MM.1S (cell line): ENCODE measurements at regions not wholly inside any gene's neighbourhood (a gene's known extent, or its start where the extent isn't known, plus 50 kb on each side); places are given as distances from the start of the nearest gene placed in this dataset.

Source experiments
- DNase-seq: peaks from one replicate; pipeline ENCODE4 v3.0.0-alpha.2; 2015
- H2AFZ ChIP-seq: fragments of 300-600 bp; sonication (generic); 2 replicates; pipeline ENCODE4 v1.6.0; 2016; ENCODE audit warnings: antibody characterized with exemption, low read length
- H3F3A ChIP-seq: fragments of 300-600 bp; sonication (generic); 2 replicates; pipeline ENCODE4 v1.6.1; 2016; ENCODE audit warnings: mild to moderate bottlenecking, antibody characterized with exemption, low read length, moderate library complexity, mixed read lengths; ENCODE audit not compliant: insufficient read depth
- H3K27ac ChIP-seq: fragments of 300-600 bp; sonication (generic); 2 replicates; pipeline ENCODE4 v1.5.1; 2016; ENCODE audit warnings: mild to moderate bottlenecking, low read length
- H3K27me3 ChIP-seq: fragments of 300-600 bp; sonication (generic); replicated peaks from 2 replicates; pipeline ENCODE4 v1.6.0; 2016; ENCODE audit warnings: low read length; ENCODE audit not compliant: insufficient read depth
- H3K36me3 ChIP-seq: fragments of 300-600 bp; sonication (generic); replicated peaks from 2 replicates; pipeline ENCODE4 v1.6.1; 2016; ENCODE audit warnings: mild to moderate bottlenecking, low read length, mixed read lengths; ENCODE audit not compliant: insufficient read depth
- H3K4me1 ChIP-seq: fragments of 300-600 bp; sonication (generic); 2 replicates; pipeline ENCODE4 v1.6.1; 2016; ENCODE audit warnings: low read length, mixed read lengths
- H3K4me2 ChIP-seq: fragments of 300-600 bp; sonication (generic); 2 replicates; pipeline ENCODE4 v1.6.0; 2016; ENCODE audit warnings: low read depth, low read length
- H3K4me3 ChIP-seq: fragments of 300-600 bp; sonication (generic); 2 replicates; pipeline ENCODE4 v1.5.1; 2016; ENCODE audit warnings: low read length, mixed read lengths
- H3K79me2 ChIP-seq: fragments of 300-600 bp; sonication (generic); 2 replicates; pipeline ENCODE4 v1.6.1; 2016; ENCODE audit warnings: mixed run types, low read length, mixed read lengths
- H3K9ac ChIP-seq: fragments of 300-600 bp; sonication (generic); 2 replicates; pipeline ENCODE4 v1.6.1; 2016; ENCODE audit warnings: low read length, mixed read lengths
- H3K9me2 ChIP-seq: fragments of 300-600 bp; sonication (generic); replicated peaks from 2 replicates; pipeline ENCODE4 v1.6.1; 2016; ENCODE audit warnings: mild to moderate bottlenecking, low read length, mixed read lengths; ENCODE audit not compliant: insufficient read depth
- H3K9me3 ChIP-seq: fragments of 300-600 bp; sonication (generic); replicated peaks from 2 replicates; pipeline ENCODE4 v1.6.1; 2016; ENCODE audit warnings: mild to moderate bottlenecking, low read length, mixed read lengths; ENCODE audit not compliant: insufficient read depth
- H4K20me1 ChIP-seq: fragments of 300-600 bp; sonication (generic); 2 replicates; pipeline ENCODE4 v1.6.1; 2016; ENCODE audit warnings: mild to moderate bottlenecking, low read length, moderate library complexity, mixed read lengths; ENCODE audit not compliant: insufficient read depth
- EZH2 ChIP-seq: fragments of 300-600 bp; sonication (generic); optimal IDR thresholded peaks from 2 replicates; pipeline ENCODE3; 2017; ENCODE audit warnings: low read depth, mild to moderate bottlenecking, antibody characterized with exemption, low read length, mixed read lengths
- EZH2phosphoT487 ChIP-seq: fragments of 300-600 bp; sonication (generic); IDR thresholded peaks from 2 replicates; pipeline ENCODE4 v1.6.1; 2018; ENCODE audit warnings: antibody characterized with exemption, low read length
- TF ChIP-seq, protein P1 (sequence below): fragments of 300-600 bp; sonication (generic); IDR thresholded peaks from 2 replicates; pipeline ENCODE4 v1.5.1; 2016; ENCODE audit warnings: antibody characterized with exemption, low read length, mixed read lengths

DNA sequence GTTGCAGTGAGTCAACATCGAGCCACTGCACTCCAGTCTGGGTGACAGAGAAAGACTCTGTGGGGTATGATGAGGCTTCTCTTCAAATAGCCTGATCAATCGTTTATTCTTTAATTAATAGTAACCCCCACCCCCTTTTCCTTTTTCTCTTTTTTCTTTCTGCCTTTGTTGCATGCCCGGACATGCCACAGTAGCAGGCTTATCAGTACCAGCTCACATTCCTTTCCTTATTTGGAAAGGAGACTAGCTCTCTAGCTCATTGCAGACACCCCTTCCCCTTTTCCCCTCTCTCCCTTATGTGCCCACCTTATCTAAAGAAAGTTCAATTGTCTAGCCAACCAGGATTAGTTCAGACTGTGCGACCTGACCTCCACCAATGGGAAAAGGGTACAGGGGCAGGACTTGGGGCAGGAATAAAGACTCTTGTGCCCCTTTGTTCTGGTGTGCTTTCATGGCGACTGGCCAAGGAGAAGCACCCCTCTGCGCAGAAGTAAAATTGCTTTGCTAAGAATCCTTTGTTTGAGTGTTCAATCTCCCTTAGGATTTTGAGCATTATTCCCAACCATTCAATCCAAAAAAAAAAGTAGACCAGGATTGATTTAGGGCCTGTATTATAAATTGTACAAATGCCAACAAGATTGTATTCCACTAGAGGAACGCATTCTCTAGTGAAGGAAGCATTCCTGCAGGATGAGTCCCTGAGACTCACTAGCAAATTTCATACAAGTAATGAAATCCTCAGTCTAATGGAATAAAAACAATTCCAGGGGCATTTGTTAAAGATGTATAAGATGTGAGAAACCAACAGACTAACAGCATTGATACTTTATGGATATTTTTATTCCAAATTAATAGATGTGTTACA is 95.8 kb upstream of the SNRPN start:
- no peak for DNase-seq
- H4K20me1 ChIP-seq: no peaks in the 10 kb centered on the region
- H3K4me1 ChIP-seq: no peaks in the 10 kb centered on the region
- TF ChIP-seq, protein P1, sequence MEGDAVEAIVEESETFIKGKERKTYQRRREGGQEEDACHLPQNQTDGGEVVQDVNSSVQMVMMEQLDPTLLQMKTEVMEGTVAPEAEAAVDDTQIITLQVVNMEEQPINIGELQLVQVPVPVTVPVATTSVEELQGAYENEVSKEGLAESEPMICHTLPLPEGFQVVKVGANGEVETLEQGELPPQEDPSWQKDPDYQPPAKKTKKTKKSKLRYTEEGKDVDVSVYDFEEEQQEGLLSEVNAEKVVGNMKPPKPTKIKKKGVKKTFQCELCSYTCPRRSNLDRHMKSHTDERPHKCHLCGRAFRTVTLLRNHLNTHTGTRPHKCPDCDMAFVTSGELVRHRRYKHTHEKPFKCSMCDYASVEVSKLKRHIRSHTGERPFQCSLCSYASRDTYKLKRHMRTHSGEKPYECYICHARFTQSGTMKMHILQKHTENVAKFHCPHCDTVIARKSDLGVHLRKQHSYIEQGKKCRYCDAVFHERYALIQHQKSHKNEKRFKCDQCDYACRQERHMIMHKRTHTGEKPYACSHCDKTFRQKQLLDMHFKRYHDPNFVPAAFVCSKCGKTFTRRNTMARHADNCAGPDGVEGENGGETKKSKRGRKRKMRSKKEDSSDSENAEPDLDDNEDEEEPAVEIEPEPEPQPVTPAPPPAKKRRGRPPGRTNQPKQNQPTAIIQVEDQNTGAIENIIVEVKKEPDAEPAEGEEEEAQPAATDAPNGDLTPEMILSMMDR: no peak
- TF ChIP-seq EZH2 (no peak), EZH2phosphoT487 (no peak)
- H3K27me3 ChIP-seq: no peaks in the 10 kb centered on the region
- no peak overlapping the region for H3K9ac ChIP-seq
- H3K79me2 ChIP-seq: no peaks in the 10 kb centered on the region
- H2AFZ ChIP-seq: no peak overlapping the region
- no peak overlapping the region for H3K4me3 ChIP-seq
- H3K27ac ChIP-seq: no peak overlapping the region
- H3K9me3 ChIP-seq: no peaks in the 10 kb centered on the region
- H3K9me2 ChIP-seq: no peaks in the 10 kb centered on the region
- no peaks in the 10 kb centered on the region for H3F3A ChIP-seq
- no peak overlapping the region; the same call in 1 of the 2 replicates for H3K4me2 ChIP-seq
- no peaks in the 10 kb centered on the region for H3K36me3 ChIP-seq

DNA sequence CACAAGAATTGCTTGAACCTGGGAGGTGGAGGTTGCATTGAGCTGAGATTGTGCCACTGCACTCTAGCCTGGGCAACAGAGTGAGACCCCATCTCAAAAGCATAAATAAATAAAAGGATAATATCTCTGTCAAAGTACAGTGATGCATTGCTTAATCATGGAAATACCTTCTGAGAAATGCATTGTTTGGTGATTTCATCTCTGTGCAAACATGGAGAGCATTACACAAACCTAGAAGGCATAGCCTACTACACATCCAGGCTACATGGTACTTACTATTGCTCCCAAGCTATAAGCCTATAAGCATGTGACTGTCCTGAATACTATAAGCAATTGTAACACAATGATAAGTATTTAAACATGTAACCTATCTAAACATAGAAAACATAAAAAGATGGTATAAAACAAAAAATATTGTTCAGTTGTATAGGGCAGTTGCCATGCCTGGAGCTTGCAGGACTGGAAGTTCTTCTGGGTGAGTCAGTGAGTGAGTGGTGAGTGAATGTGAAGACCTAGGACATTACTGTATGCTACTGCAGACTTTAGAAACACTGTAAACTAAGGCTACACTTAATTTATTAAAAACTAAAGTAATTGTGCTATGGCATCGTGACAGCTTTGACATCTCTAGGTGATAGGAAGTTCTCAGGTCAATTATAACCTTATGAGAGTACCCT is 93.6 kb upstream of the SNRPN start:
- DNase-seq: no peak
- Histone ChIP-seq H3K27ac (no peak overlapping the region), H3K4me3 (no peak overlapping the region), H3F3A (no peaks in the 10 kb centered on the region), H3K27me3 (no peaks in the 10 kb centered on the region), H3K4me2 (no peak overlapping the region), H3K9ac (no peak overlapping the region), H2AFZ (no peak overlapping the region), H3K79me2 (no peaks in the 10 kb centered on the region), H3K4me1 (no peaks in the 10 kb centered on the region), H3K9me2 (no peaks in the 10 kb centered on the region), H3K9me3 (no peaks in the 10 kb centered on the region), H4K20me1 (no peaks in the 10 kb centered on the region), H3K36me3 (no peaks in the 10 kb centered on the region)
- no peak for TF ChIP-seq EZH2
- no peak for TF ChIP-seq EZH2phosphoT487
- TF ChIP-seq, protein P1: no peak

DNA sequence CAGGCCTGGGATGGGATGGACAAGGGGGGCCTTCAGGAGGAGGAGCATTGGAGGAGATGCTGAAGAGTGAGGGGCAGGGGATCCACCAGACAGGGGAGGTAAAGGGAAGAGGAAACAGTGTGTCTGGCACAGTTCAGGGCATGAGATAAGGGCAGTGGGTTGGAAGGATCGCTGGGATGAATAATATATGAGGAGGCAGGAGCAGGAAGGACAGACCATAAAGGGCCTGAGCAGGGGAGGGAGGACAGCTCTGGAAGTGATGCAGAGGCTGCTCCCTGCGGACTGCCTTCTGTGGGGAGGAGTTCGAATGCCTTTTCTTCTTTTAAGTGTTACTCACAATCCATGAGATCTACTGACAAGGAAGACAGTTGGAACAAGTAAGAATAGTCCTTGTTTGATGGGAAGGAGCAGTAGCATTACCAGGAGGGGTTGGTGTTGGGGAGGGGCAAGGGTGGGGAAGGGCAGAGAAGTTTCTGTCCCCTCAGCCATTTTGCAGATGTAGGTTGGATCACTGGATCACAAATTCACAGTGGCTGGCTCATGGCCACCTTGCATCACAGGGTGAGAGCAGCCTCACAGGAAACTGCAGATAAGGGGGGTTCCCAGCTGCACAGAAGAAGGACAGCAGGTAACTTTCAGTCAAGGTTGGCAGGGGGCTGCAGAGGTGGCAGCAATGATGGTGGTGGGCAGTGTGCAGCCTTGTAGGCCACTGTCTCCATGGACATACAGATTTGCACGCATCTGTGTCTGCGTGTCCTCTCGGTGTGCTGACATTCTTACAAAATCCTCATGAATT is 91.9 kb upstream of the SNRPN start:
- H3K36me3 ChIP-seq: no peaks in the 10 kb centered on the region
- H4K20me1 ChIP-seq: no peaks in the 10 kb centered on the region
- TF ChIP-seq EZH2phosphoT487 (no peak), EZH2 (no peak)
- TF ChIP-seq, protein P1: no peak
- no peak overlapping the region for H3K27ac ChIP-seq
- H3K4me3 ChIP-seq: no peak overlapping the region
- no peak for DNase-seq
- H2AFZ ChIP-seq: no peak overlapping the region
- no peak overlapping the region for H3K4me2 ChIP-seq
- no peaks in the 10 kb centered on the region for H3K79me2 ChIP-seq
- no peaks in the 10 kb centered on the region for H3K9me3 ChIP-seq
- no peaks in the 10 kb centered on the region for H3F3A ChIP-seq
- H3K27me3 ChIP-seq: no peaks in the 10 kb centered on the region
- H3K4me1 ChIP-seq: no peaks in the 10 kb centered on the region
- no peak overlapping the region for H3K9ac ChIP-seq
- H3K9me2 ChIP-seq: no peaks in the 10 kb centered on the region
